Amygdala (tissue), 56 donors: ENCODE measurements at regions not wholly inside any gene's neighbourhood (a gene's known extent, or its start where the extent isn't known, plus 50 kb on each side); places are given as distances from the start of the nearest gene placed in this dataset.
"Not testable (repeated sequence)": the region's sequence is repeated elsewhere in the genome, so short reads cannot be mapped to it uniquely, and the experiment has no call there.

ENCODE experiments used
- DNase-seq, 56 donors: peaks; one replicate each; lab custom pipeline; 2025; lab: John Stamatoyannopoulos, UW

- DNase-seq, result not testable (repeated sequence)
Measured at GRCh38 chr4:22627851-22628250, 64.9 kb upstream of the GBA3 start.

GRCh38 chr4:22630161-22630975 lies 62.4 kb upstream of the GBA3 start:
- not testable (repeated sequence) for DNase-seq

DNA sequence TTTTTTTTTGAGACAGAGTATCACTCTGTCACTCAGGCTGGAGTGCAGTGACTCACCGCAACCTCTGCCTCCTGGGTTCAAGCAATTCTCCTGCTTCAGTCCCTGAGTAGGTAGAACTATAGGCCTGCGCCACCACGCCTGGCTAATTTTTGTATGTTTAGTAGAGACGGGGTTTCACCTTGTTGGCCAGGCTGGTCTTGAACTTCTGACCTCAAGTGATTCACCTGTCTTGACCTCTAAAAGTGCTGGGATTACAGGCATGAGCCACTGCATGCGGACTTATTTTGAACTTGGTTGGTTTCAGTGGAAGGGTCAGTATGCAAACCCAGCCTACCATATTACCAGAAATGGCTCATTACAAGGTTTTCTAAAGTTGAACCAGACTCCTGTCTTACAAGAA lies 61.6 kb upstream of the GBA3 start:
- not testable (repeated sequence) for DNase-seq

- DNase-seq, result no peak
Measured at GRCh38 chr4:22634541-22635181, 58.1 kb upstream of the GBA3 start.

DNA sequence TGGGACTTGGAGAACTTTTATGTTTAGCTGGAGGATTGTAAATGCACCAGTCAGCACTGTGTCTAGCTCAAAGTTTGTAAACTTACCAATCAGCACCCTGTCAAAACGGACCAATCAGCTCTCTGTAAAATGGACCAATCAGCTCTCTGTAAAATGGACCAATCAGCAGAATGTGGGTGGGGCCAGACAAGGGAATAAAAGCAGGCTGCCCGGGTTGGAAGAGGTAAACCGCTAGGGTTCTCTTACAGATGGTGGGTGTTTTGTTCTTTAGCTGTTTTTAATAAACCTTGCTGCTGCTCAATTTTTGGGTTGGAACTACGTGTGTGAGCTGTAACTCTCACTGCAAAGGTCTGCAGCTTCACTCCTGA lies 57.6 kb upstream of the GBA3 start:
- not testable (repeated sequence) for DNase-seq

DNA sequence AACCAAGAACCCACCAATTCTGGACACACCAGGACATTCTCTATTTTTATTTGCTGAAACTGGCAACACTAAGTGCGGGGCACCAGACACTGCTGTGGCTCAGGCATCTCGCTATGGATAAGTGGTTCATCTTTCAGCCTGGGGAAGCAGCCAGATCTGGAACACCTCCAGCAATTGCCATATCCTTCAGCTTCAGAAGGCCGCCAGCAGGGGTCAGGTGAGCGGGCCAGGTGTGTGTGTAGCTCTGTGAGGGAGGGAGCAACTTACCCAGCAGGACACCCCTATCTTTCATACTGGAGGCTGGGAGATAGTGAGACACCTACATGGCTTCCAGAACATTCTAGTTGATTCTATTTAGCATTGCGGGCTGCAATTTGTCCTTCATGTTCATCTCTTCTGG lies 57.0 kb upstream of the GBA3 start:
- DNase-seq, result no peak

DNA sequence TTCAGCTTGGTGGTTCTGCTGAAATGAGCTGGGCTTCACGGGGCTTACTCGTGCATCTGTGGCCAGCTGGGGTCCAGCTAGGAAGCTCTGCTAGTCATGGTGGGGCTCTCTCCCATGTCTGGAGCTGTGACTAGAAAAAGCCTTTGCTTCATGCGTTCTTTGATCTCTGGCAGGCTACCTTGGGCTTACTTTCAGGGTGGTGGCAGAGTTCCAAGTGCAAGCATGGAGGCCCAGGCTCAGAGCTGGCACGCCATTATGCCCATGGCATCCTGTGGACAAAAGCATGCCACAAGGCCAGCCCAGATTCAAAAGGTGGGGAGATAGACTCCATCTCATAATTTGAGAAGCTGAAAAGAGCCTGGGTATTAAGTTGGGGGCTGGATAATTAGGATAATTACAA lies 55.4 kb upstream of the GBA3 start:
- no peak for DNase-seq
